ENCODE measurements at regions not wholly inside any gene's neighbourhood (a gene's known extent, or its start where the extent isn't known, plus 50 kb on each side); places are given as distances from the start of the nearest gene placed in this dataset.

DNA sequence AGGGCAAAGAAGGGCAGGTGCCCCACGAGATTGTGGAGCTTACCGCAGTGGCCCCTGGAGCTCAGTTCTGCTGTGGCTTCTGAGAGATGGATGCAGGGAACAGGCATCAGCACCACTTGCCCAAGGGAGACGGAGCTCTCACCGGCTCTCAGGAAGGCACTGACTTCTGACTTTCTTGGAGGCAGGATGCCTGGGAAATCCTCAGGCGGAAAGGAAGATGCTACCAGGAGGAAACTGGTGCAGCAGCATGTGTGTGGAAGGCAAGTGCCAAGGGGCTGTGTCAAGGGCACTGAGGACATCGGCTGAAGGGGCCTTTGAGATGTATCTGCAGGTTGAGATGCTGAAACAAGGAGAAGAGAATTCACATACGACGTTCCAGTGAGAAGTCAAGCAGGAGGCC is 64.0 kb downstream of the FOXA2 start:
- Histone ChIP-seq H2AFZ (no peak overlapping the region), H3K36me3 (ENCODE audit: control insufficient read depth, insufficient read depth, low read length) (no peaks in the 10 kb centered on the region), H3K4me3 (ENCODE audit: low read depth, low read length) (no peak overlapping the region), H3K79me2 (no peaks in the 10 kb centered on the region), H3K9ac (no peak overlapping the region), H3K27me3 (ENCODE audit: control insufficient read depth, insufficient read depth, low read length) (no peaks in the 10 kb centered on the region), H3K9me3 (ENCODE audit: control insufficient read depth, low read length) (no peaks in the 10 kb centered on the region), H3K27ac (no peak overlapping the region), H3K4me2 (ENCODE audit: low read length) (no peak overlapping the region), H3K4me1 (no peaks in the 10 kb centered on the region)
- TF ChIP-seq, protein P1, sequence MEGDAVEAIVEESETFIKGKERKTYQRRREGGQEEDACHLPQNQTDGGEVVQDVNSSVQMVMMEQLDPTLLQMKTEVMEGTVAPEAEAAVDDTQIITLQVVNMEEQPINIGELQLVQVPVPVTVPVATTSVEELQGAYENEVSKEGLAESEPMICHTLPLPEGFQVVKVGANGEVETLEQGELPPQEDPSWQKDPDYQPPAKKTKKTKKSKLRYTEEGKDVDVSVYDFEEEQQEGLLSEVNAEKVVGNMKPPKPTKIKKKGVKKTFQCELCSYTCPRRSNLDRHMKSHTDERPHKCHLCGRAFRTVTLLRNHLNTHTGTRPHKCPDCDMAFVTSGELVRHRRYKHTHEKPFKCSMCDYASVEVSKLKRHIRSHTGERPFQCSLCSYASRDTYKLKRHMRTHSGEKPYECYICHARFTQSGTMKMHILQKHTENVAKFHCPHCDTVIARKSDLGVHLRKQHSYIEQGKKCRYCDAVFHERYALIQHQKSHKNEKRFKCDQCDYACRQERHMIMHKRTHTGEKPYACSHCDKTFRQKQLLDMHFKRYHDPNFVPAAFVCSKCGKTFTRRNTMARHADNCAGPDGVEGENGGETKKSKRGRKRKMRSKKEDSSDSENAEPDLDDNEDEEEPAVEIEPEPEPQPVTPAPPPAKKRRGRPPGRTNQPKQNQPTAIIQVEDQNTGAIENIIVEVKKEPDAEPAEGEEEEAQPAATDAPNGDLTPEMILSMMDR (IDR thresholded peaks at IDR 0.05), result no peak

DNA sequence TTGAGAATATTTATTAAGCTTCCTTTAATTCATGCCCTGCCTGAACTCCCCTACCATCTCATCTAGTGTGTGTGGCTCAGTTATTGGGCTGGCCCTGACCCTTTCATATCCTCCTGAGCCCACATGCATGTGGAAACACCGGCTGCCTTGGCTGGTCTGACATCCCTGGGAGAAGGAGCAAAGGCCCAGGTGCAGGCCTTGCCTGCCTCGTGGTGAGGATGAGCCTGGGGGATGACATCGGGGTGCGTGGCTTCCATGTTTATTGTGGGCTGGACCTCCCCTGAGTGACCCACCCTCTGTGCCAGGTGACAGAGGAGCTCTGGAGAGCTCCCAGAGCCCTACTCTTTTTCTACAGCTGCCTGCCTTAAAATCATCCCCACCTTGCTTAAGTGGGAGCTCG is 69.1 kb downstream of the FOXA2 start:
- Histone ChIP-seq H3K4me3 (ENCODE audit: low read depth, low read length) (no peak overlapping the region), H3K27me3 (ENCODE audit: control insufficient read depth, insufficient read depth, low read length) (no peaks in the 10 kb centered on the region)
- TF ChIP-seq, protein P1 (IDR thresholded peaks at IDR 0.05), result no peak

DNA sequence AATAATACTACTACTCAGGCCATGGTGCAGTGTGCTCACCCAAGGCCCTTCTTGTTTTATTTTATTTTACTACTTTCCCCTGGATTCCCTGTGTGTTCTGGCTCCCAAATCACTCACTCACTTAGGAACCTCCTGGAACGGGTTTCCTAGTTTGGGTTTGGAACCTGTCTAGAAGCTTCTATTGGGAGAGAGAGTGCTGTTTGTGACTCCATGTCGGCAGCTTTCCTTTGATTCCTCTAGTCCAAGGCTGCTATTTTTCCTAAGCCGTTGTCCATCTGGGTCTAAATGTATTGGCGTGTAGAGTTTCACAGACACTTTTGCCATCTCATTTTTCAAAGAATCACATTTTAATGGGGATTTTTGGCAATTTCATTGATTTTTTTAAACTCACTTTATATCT is 70.8 kb downstream of the FOXA2 start:
- no peaks in the 10 kb centered on the region for H3K36me3 ChIP-seq (ENCODE audit: control insufficient read depth, insufficient read depth, low read length)
- no peaks in the 10 kb centered on the region for H3K27me3 ChIP-seq (ENCODE audit: control insufficient read depth, insufficient read depth, low read length)
- no peak overlapping the region for H3K9ac ChIP-seq
- no peaks in the 10 kb centered on the region for H3K79me2 ChIP-seq
- TF ChIP-seq, protein P1 (IDR thresholded peaks at IDR 0.05), result no peak
- no peaks in the 10 kb centered on the region for H3K9me3 ChIP-seq (ENCODE audit: control insufficient read depth, low read length)
- H3K27ac ChIP-seq, result no peak overlapping the region
- no peaks in the 10 kb centered on the region for H3K4me1 ChIP-seq
- no peak overlapping the region for H3K4me2 ChIP-seq (ENCODE audit: low read length)
- H2AFZ ChIP-seq, result no peak overlapping the region
- H3K4me3 ChIP-seq (ENCODE audit: low read depth, low read length), result no peak overlapping the region

More for the DNA sequence above, 69.1 kb downstream of the FOXA2 start:
- Histone ChIP-seq H3K79me2 (no peaks in the 10 kb centered on the region), H3K4me2 (ENCODE audit: low read length) (no peak overlapping the region), H3K36me3 (ENCODE audit: control insufficient read depth, insufficient read depth, low read length) (no peaks in the 10 kb centered on the region), H3K4me1 (no peaks in the 10 kb centered on the region), H3K9me3 (ENCODE audit: control insufficient read depth, low read length) (no peaks in the 10 kb centered on the region), H3K27ac (no peak overlapping the region), H3K9ac (no peak overlapping the region), H2AFZ (no peak overlapping the region)

DNA sequence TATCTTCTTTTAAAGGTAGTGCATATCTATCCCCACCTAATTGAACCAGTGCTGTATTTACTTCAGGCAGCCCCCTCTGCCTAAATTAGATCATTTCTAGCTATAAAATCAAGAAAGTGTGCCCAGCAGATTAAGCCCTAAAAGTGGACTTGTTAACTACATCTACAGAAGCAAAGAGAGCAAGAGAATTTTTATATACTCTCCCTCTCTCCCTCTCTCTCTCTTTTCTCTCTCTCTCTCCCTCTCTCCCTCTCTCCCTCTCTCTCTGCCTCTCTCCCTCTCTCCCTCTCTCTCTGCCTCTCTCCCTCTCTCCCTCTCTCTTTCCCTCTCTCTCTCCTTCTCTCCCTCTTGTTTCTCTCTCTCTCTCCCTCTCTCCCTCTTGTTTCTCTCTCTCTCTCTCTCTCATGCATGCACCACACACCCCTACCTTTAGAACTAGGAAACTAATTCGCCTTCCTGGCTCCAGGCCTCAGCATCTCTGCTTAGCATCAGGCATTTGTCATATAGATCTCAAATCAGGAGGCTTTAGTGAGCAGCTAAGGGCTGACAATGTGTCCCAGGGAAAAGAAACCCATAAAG is 71.4 kb downstream of the FOXA2 start:
- no peak overlapping the region for H2AFZ ChIP-seq
- H3K9me3 ChIP-seq (ENCODE audit: control insufficient read depth, low read length), result no peaks in the 10 kb centered on the region
- no peak overlapping the region for H3K4me2 ChIP-seq (ENCODE audit: low read length)
- no peak overlapping the region for H3K4me3 ChIP-seq (ENCODE audit: low read depth, low read length)
- no peaks in the 10 kb centered on the region for H3K79me2 ChIP-seq
- TF ChIP-seq, protein P1 (IDR thresholded peaks at IDR 0.05), result no peak
- H3K27ac ChIP-seq, result no peak overlapping the region
- no peaks in the 10 kb centered on the region for H3K36me3 ChIP-seq (ENCODE audit: control insufficient read depth, insufficient read depth, low read length)
- no peaks in the 10 kb centered on the region for H3K27me3 ChIP-seq (ENCODE audit: control insufficient read depth, insufficient read depth, low read length)
- no peak overlapping the region for H3K9ac ChIP-seq
- H3K4me1 ChIP-seq, result no peaks in the 10 kb centered on the region

Data from parathyroid adenoma (tissue), 2 donors.